ENCODE measurements at regions not wholly inside any gene's neighbourhood (a gene's known extent, or its start where the extent isn't known, plus 50 kb on each side); places are given as distances from the start of the nearest gene placed in this dataset.

DNA sequence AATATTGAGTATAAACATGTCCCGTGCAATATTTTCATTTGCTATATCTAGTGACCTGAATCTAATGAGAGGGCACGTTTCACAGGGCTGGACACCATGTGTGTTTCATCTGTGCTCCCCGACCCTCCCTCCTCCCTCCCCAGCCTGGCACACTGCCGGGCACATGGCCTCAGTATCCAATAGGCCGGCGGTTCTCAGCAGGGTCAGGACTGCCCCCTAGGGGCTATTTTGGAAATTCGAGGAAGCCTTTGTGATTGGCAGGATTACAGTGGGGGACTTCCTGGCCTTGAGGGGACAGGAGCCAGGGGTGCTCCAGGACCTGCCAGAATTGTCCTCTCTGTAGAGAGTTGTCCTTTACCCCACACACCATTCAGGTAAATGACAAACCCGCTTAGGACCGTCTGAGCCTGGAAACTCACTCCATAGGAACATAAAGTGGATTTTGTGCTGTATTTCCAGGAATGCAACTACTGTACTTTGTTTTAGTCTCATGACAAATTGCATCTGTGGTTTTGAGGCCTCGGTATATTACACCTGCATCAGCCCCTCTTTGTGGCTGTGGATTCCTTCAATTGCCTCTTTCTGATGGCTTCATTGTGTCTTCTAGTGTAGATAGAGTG is 109.5 kb upstream of the SIM2 start:
- peak; percentile 56 for DNase-seq (ENCODE audit: low read depth)
- TF ChIP-seq, protein P1, sequence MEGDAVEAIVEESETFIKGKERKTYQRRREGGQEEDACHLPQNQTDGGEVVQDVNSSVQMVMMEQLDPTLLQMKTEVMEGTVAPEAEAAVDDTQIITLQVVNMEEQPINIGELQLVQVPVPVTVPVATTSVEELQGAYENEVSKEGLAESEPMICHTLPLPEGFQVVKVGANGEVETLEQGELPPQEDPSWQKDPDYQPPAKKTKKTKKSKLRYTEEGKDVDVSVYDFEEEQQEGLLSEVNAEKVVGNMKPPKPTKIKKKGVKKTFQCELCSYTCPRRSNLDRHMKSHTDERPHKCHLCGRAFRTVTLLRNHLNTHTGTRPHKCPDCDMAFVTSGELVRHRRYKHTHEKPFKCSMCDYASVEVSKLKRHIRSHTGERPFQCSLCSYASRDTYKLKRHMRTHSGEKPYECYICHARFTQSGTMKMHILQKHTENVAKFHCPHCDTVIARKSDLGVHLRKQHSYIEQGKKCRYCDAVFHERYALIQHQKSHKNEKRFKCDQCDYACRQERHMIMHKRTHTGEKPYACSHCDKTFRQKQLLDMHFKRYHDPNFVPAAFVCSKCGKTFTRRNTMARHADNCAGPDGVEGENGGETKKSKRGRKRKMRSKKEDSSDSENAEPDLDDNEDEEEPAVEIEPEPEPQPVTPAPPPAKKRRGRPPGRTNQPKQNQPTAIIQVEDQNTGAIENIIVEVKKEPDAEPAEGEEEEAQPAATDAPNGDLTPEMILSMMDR (conservative IDR thresholded peaks at IDR 0.05; ENCODE audit: low read depth, low read length) = peak; percentile 75

DNA sequence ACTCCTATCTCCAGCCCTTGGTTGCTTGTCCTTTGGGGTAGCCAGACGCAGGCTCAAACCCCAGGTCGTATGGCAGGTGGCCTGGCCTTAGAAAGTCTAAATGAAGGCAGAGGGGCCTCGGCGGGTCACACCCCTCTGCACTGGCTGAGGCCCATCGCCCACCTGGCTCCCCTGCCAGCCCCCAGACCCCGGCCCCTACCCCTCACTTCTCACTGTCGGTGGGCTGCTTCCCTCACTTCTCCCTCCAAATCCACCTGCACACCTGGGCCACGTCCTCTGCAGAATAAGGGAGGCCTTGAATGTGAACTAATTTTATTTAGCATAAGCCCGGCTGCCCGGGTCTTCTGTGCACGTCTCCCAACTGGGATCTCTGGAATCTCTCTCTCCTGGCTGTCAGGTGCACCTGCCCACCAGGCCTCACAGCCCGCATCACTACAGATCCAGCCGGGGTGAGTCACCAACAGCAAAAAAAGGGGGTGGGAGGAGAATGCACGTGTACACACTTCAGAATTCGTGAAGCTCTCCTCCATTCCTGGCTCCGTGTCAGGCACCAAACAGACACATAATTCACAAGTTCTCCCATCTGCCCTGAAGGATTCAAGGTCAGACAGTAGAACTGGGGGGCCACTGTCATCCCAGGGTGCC is 107.5 kb upstream of the SIM2 start:
- TF ChIP-seq, protein P1 (conservative IDR thresholded peaks at IDR 0.05; ENCODE audit: low read depth, low read length) = no peak
- no peak overlapping the region for H3K4me3 ChIP-seq (ENCODE audit: low read depth, low read length)

More for the DNA sequence above, 109.5 kb upstream of the SIM2 start:
- H3K4me3 ChIP-seq (ENCODE audit: low read depth, low read length) = no peak overlapping the region

DNA sequence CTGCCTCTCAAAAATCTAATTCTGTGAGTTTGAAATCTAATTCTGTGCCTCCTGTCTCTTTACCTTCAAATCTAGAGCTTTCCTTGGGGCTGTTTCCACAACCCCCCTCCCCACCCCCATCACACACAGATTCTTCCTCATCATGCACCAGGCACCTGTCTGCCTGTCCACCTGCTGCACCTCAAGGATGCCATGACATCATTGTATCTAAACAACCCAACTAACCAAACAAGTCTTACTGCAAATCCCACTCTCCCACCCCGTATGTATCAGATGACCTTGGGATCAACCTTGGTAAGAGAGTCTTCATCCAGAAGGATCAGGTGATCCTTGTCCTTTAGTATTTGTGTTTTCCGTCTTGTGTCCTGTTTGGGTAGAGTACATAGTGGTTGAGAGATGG is 102.7 kb upstream of the SIM2 start:
- DNase-seq (ENCODE audit: low read depth) = no peak
- TF ChIP-seq, protein P1 (conservative IDR thresholded peaks at IDR 0.05; ENCODE audit: low read depth, low read length) = no peak

More for the DNA sequence above, 107.5 kb upstream of the SIM2 start:
- no peak for DNase-seq (ENCODE audit: low read depth)

DNA sequence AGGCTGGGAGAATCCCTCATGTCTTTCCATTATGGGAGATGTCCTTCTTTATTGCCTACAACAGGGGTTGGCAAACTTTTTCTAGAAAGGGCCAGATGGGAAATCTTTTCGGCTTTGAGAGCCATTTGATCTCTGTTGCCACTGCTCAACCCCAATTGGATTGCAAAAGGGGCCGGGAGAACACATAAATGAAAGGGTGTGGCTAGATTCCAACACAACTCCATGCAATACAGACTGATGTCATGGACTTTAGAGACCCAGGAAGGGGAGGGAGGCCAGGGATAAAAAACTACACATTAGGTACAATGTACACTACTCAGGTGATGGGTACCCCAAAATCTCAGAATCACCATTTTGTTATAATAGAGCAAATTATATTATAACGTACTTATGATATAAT is 97.6 kb upstream of the SIM2 start:
- no peak overlapping the region for H3K4me3 ChIP-seq (ENCODE audit: low read depth, low read length)
- TF ChIP-seq, protein P1 (conservative IDR thresholded peaks at IDR 0.05; ENCODE audit: low read depth, low read length) = no peak
- DNase-seq (ENCODE audit: low read depth) = no peak

More for the DNA sequence above, 102.7 kb upstream of the SIM2 start:
- no peak overlapping the region for H3K4me3 ChIP-seq (ENCODE audit: low read depth, low read length)

DNA sequence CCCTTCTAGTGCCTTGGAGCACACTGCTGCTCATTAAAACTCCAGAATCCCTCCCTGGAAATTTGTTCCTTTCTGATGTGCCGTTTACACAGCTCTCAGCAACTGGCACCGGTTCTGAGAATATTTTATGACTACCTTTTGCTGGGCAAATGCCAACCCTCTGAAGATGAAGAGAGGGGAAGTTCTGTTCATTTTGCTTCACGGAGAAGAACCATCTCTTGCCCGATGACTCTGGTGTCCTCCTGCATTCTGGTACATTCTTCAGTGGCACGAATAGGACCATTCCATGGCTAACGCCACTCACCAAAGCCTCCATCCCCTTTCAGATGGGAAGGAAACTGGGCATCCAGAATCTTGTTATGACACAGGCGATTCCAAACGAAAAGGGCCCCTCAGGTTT is 96.2 kb upstream of the SIM2 start:
- TF ChIP-seq, protein P1 (conservative IDR thresholded peaks at IDR 0.05; ENCODE audit: low read depth, low read length) = no peak
- H3K4me3 ChIP-seq (ENCODE audit: low read depth, low read length) = no peak overlapping the region
- DNase-seq (ENCODE audit: low read depth) = no peak

DNA sequence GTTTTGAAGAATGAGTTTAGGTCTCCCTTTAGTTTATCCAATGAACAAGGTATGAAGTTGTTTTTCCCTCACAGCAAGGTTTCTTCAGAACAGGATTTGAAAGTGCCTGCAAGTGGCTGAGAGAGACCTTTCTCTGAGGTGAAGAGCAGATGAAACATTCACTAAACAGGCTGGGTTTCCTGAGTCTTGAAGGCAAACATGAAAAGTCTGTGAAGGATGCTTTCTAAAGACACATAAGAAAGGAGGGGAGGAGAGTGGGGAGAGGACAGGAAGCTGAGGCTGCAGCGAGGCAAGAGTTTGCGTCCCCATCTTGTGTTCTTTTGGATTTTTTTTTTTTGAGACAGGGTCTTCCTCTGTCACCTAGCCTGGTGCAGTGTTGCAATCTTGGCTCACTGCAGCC is 95.7 kb upstream of the SIM2 start:
- H3K4me3 ChIP-seq (ENCODE audit: low read depth, low read length) = no peak overlapping the region
- no peak for DNase-seq (ENCODE audit: low read depth)
- TF ChIP-seq, protein P1 (conservative IDR thresholded peaks at IDR 0.05; ENCODE audit: low read depth, low read length) = no peak

DNA sequence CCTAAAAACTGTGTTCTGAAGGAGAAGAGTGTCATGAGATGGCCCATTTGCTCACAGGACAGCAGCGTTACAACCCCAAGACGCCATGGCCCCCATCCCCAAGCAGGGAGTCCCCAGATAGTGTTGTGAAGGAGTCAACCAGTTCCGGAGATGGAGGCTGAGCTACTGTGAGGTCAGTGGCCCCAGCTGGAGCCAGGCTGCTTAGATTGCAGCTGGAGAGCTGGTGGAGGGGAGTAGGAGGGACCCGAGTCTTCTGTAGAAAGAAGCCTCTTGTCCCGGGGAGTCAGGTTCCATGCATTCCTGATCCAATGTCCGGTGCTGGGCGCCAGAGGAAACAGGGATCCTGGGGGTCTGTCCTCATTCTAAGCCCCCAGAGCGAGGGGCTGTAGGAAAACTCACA is 93.5 kb upstream of the SIM2 start:
- DNase-seq (ENCODE audit: low read depth) = no peak
- no peak overlapping the region for H3K4me3 ChIP-seq (ENCODE audit: low read depth, low read length)
- TF ChIP-seq, protein P1 (conservative IDR thresholded peaks at IDR 0.05; ENCODE audit: low read depth, low read length) = no peak
